ENCODE measurements at regions not wholly inside any gene's neighbourhood (a gene's known extent, or its start where the extent isn't known, plus 50 kb on each side); places are given as distances from the start of the nearest gene placed in this dataset.

DNA sequence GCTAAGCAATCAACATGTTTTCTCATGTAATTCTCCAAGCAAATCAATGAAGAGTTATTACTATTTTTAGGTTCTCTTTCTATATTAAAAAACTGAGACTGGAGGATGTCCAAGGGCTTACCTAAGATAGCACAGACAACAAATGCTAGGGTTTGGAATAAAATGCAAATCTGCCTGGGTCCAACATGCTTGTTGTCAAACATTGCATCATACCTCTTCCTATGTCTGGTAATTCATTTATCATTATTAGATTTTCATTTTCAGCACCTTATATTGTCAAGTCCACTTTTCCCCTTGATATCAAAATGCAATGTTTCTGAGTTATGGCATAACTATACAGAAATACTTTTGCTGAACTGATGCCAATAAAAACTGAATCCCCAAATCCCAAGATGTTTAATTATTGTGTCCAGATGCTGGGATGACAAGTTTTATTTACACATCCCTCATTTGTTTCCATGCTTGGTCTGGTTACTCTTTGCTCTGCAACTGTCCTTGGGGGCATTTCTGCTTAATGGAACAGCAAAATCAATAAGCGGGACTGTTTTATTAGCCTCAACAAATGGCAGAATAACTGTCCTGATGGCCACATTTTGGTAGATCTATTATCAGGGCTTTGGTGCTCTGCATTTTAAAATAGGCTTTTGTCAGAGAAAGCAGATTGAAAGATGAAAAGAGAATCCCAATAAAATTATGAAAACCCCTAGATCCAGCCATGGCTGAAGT, 86.0 kb downstream of the C11orf87 start:
- H3K36me3 Mint-ChIP-seq (ENCODE audit: low read depth), result no peaks in the 10 kb centered on the region
- TF ChIP-seq, protein P1, sequence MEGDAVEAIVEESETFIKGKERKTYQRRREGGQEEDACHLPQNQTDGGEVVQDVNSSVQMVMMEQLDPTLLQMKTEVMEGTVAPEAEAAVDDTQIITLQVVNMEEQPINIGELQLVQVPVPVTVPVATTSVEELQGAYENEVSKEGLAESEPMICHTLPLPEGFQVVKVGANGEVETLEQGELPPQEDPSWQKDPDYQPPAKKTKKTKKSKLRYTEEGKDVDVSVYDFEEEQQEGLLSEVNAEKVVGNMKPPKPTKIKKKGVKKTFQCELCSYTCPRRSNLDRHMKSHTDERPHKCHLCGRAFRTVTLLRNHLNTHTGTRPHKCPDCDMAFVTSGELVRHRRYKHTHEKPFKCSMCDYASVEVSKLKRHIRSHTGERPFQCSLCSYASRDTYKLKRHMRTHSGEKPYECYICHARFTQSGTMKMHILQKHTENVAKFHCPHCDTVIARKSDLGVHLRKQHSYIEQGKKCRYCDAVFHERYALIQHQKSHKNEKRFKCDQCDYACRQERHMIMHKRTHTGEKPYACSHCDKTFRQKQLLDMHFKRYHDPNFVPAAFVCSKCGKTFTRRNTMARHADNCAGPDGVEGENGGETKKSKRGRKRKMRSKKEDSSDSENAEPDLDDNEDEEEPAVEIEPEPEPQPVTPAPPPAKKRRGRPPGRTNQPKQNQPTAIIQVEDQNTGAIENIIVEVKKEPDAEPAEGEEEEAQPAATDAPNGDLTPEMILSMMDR (IDR thresholded peaks at IDR 0.05), result no peak
- ChIA-PET POLR2A (no interaction called here), CTCF (no interaction called here)
- H3K4me3 Mint-ChIP-seq, result no peak overlapping the region
- no peak for DNase-seq
- no peak overlapping the region for H3K27ac Mint-ChIP-seq
- H3K27me3 Mint-ChIP-seq, result no peaks in the 10 kb centered on the region
- H3K9me3 Mint-ChIP-seq, result no peaks in the 10 kb centered on the region
- intact Hi-C loops (cut with micrococcal nuclease), result no loop called here
- no peaks in the 10 kb centered on the region for H3K4me1 Mint-ChIP-seq
- ATAC-seq (ENCODE audit: low read depth), result no peak

DNA sequence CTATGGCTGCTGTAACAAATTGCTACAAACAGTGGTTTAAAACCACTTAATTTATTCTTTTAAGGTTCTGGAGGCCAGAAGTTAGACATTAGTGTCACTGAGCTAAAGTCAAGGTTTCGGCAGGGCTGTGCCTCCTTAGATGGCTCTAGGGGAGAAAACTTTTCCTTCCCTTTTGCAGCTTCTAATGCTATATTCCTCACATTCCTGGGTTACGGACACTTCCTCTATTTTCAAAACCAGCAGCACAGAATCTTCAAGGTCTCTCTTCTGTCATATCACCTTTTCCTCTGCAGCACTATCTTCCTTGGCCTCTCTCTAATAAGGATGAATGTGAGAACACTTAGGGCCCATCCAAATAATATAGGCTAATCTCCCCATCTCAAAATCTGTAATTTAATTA, 87.0 kb downstream of the C11orf87 start:
- DNase-seq, result no peak
- Mint-ChIP-seq H3K27me3 (no peaks in the 10 kb centered on the region), H3K36me3 (ENCODE audit: low read depth) (no peaks in the 10 kb centered on the region), H3K4me1 (no peaks in the 10 kb centered on the region), H3K27ac (no peak overlapping the region), H3K9me3 (no peaks in the 10 kb centered on the region), H3K4me3 (no peak overlapping the region)
- POLR2A ChIA-PET, result no interaction called here
- no peak for ATAC-seq (ENCODE audit: low read depth)
- intact Hi-C loops (cut with micrococcal nuclease), result no loop called here
- CTCF ChIA-PET, result no interaction called here
- TF ChIP-seq, protein P1 (IDR thresholded peaks at IDR 0.05), result no peak

DNA sequence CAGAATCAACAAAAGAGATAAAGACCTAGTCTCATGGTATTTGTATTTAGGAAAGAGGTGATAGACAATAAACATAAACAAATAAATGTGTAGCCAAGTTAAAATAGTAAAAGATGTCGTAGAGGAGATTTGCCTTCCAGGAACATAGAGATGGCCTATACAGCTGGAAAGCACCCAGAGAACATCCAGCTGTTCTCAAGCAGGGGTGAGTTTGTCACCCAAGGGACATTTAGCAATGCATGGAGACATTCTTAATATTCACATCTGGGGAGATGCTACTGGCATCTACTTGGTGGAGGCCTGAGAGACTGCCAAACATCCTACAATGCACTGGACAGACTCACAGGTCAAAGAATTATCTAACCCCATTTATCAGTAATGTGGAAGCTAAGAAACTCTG, 88.3 kb downstream of the C11orf87 start:
- ATAC-seq (ENCODE audit: low read depth) (no peak), DNase-seq (no peak)
- ChIA-PET CTCF (no interaction called here), POLR2A (no interaction called here)
- Mint-ChIP-seq H3K27ac (no peak overlapping the region), H3K9me3 (peaks cover under 1% of the 10 kb centered on the region), H3K36me3 (ENCODE audit: low read depth) (no peaks in the 10 kb centered on the region), H3K27me3 (no peaks in the 10 kb centered on the region), H3K4me1 (no peaks in the 10 kb centered on the region), H3K4me3 (no peak overlapping the region)
- intact Hi-C loops (cut with micrococcal nuclease), result no loop called here
- TF ChIP-seq, protein P1 (IDR thresholded peaks at IDR 0.05), result no peak

DNA sequence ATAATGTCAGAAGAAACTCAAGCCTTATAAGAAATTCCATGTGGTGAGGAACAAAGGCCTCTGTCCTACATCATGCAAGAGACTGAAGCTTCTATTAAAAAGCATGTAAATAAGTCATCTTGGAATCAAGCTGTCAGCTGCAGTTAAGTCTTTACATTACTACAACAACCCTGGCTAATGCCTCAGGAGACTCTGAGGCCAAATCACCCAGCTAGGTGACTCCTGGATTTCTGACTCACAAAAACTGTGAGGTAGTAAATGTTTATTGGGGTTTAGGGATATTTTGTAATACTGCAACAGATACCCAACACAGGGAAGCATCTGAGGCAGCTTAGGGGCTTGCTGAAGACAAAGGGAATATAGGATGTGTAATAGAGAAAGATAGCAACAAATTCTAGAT, 89.6 kb downstream of the C11orf87 start:
- CTCF ChIA-PET, result no interaction called here
- Mint-ChIP-seq H3K4me1 (no peaks in the 10 kb centered on the region), H3K36me3 (ENCODE audit: low read depth) (no peaks in the 10 kb centered on the region), H3K27ac (no peak overlapping the region), H3K4me3 (no peak overlapping the region), H3K9me3 (peaks cover 5% of the 10 kb centered on the region), H3K27me3 (no peaks in the 10 kb centered on the region)
- DNase-seq (no peak), ATAC-seq (ENCODE audit: low read depth) (no peak)
- intact Hi-C loops (cut with micrococcal nuclease), result no loop called here
- TF ChIP-seq, protein P1 (IDR thresholded peaks at IDR 0.05), result no peak
- POLR2A ChIA-PET, result no interaction called here

DNA sequence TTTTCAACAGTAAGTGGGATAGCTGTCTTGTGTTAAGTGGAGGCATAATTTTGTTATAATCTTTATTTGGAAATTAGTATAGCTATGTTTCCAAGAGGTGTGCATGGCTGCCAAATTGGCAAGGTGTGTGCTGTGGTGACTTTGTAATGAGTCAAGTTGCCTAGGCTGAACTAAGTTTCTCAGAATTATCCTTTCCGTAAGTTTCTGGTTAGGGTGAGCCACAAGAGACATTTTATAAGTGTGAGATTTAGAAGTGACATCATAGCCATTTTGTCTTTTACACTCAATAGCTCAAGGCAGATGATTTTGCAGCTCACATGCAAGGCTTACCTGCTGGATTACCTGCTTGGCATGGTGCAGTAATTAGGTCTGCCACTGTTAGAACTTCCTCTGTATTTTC, 90.3 kb downstream of the C11orf87 start:
- DNase-seq (no peak), ATAC-seq (ENCODE audit: low read depth) (no peak)
- ChIA-PET CTCF (no interaction called here), POLR2A (no interaction called here)
- H3K27ac Mint-ChIP-seq, result no peak overlapping the region
- intact Hi-C loops (cut with micrococcal nuclease), result no loop called here
- no peaks in the 10 kb centered on the region for H3K27me3 Mint-ChIP-seq
- TF ChIP-seq, protein P1 (IDR thresholded peaks at IDR 0.05), result no peak
- H3K36me3 Mint-ChIP-seq (ENCODE audit: low read depth), result no peaks in the 10 kb centered on the region
- H3K9me3 Mint-ChIP-seq, result peaks cover 5% of the 10 kb centered on the region
- H3K4me3 Mint-ChIP-seq, result no peak overlapping the region
- H3K4me1 Mint-ChIP-seq, result no peaks in the 10 kb centered on the region
